A549 (cell line): ENCODE measurements at regions not wholly inside any gene's neighbourhood (a gene's known extent, or its start where the extent isn't known, plus 50 kb on each side); places are given as distances from the start of the nearest gene placed in this dataset.

Experiments
- MYC ChIP-seq: IDR thresholded peaks from 2 replicates; pipeline ENCODE4 v1.6.1; 2012; ENCODE audit warnings: mild to moderate bottlenecking, inconsistent platforms, low read length, improper control_type of control experiment, borderline replicate concordance
- POLR2A ChIP-seq: IDR thresholded peaks from 2 replicates; pipeline ENCODE4 v1.6.1; 2012; ENCODE audit warnings: mild to moderate bottlenecking, low read length

GRCh38 chr14:38122241-38122640 is 85.5 kb upstream of the SSTR1 start:
- TF ChIP-seq MYC (no peak), POLR2A (no peak)
